HG03432 (cell line): ENCODE measurements at regions not wholly inside any gene's neighbourhood (a gene's known extent, or its start where the extent isn't known, plus 50 kb on each side); places are given as distances from the start of the nearest gene placed in this dataset.
"Not testable (repeated sequence)": the region's sequence is repeated elsewhere in the genome, so short reads cannot be mapped to it uniquely, and the experiment has no call there.

Experiments used
- ATAC-seq: cut with Tn5 transposase; IDR thresholded peaks from one replicate; pipeline ENCODE4 v1.9.1; 2021; ENCODE audit warnings: mild to moderate bottlenecking, moderate library complexity; ENCODE audit not compliant: unreplicated experiment

GRCh38 chr20:48148020-48148419, 362.7 kb upstream of the SULF2 start:
- ATAC-seq: no peak

GRCh38 chr20:48147311-48147710, 362.0 kb upstream of the SULF2 start:
- no peak for ATAC-seq

- ATAC-seq: no peak
These were observed 361.6 kb upstream of the SULF2 start for GRCh38 chr20:48146877-48147276.

- ATAC-seq: no peak
These were observed 361.0 kb upstream of the SULF2 start for GRCh38 chr20:48146308-48146707.

- no peak for ATAC-seq
These were observed 358.3 kb upstream of the SULF2 start for GRCh38 chr20:48143435-48144081.

- ATAC-seq: no peak
These were observed 357.2 kb upstream of the SULF2 start for GRCh38 chr20:48142516-48142773.

GRCh38 chr20:48141660-48142515, 356.6 kb upstream of the SULF2 start:
- ATAC-seq: no peak

- ATAC-seq: no peak
These were observed 354.2 kb upstream of the SULF2 start for GRCh38 chr20:48139262-48140041.

GRCh38 chr20:48132834-48133233, 347.6 kb upstream of the SULF2 start:
- ATAC-seq: no peak

GRCh38 chr20:48131581-48131980, 346.3 kb upstream of the SULF2 start:
- no peak for ATAC-seq

- ATAC-seq: no peak
These were observed 344.2 kb upstream of the SULF2 start for GRCh38 chr20:48129345-48129942.

GRCh38 chr20:48128436-48128835, 343.2 kb upstream of the SULF2 start:
- ATAC-seq: no peak

GRCh38 chr20:48127964-48128363, 342.7 kb upstream of the SULF2 start:
- ATAC-seq: not testable (repeated sequence)

- not testable (repeated sequence) for ATAC-seq
These were observed 341.9 kb upstream of the SULF2 start for GRCh38 chr20:48127133-48127532.

GRCh38 chr20:48126227-48126740, 341.0 kb upstream of the SULF2 start:
- ATAC-seq: no peak

- no peak for ATAC-seq
These were observed 339.7 kb upstream of the SULF2 start for GRCh38 chr20:48124960-48125359.

- ATAC-seq: no peak
These were observed 339.0 kb upstream of the SULF2 start for GRCh38 chr20:48124181-48124782.

GRCh38 chr20:48120120-48120519, 334.8 kb upstream of the SULF2 start:
- no peak for ATAC-seq

- not testable (repeated sequence) for ATAC-seq
These were observed 334.1 kb upstream of the SULF2 start for GRCh38 chr20:48119389-48119788.

- no peak for ATAC-seq
These were observed 330.2 kb upstream of the SULF2 start for GRCh38 chr20:48115502-48115901.

- ATAC-seq: no peak
These were observed 322.3 kb upstream of the SULF2 start for GRCh38 chr20:48107560-48107959.
